Nephron (organoid): ENCODE measurements at regions not wholly inside any gene's neighbourhood (a gene's known extent, or its start where the extent isn't known, plus 50 kb on each side); places are given as distances from the start of the nearest gene placed in this dataset.
A peak's percentile ranks its signal among the peaks of the same experiment; 100 is the strongest.

ENCODE experiments used
- H3K27ac Mint-ChIP-seq, 3 experiments: 2 replicates each; pipeline ENCODE4 v1.8.0; 2020; ENCODE audit warnings: mixed read lengths in 3 of 3, mild to moderate bottlenecking in 2 of 3, moderate library complexity in 1 of 3
- H3K27me3 Mint-ChIP-seq: 2 replicates; pipeline ENCODE4 v1.8.0; 2021; ENCODE audit warnings: low read depth, mild to moderate bottlenecking, moderate library complexity, mixed read lengths
- H3K36me3 Mint-ChIP-seq: 2 replicates; pipeline ENCODE4 v1.8.0; 2020; ENCODE audit warnings: low read depth, mixed read lengths
- H3K4me1 Mint-ChIP-seq: 2 replicates; pipeline ENCODE4 v1.8.0; 2020; ENCODE audit warnings: mixed read lengths
- H3K4me3 Mint-ChIP-seq, 3 experiments: 2 replicates each; pipeline ENCODE4 v1.8.0; 2020; ENCODE audit warnings: mild to moderate bottlenecking in 3 of 3, mixed read lengths in 3 of 3, moderate library complexity in 2 of 3
- H3K9me3 Mint-ChIP-seq: 2 replicates; pipeline ENCODE4 v1.8.0; 2020; ENCODE audit warnings: mixed read lengths
- CTCF ChIP-seq, 3 experiments: fragments of 200-600 bp; sonication (generic); IDR thresholded peaks; one replicate each; pipeline ENCODE4 v1.5.0; 2021; ENCODE audit warnings: antibody characterized with exemption in 3 of 3; ENCODE audit not compliant: unreplicated experiment in 3 of 3

- H3K36me3 Mint-ChIP-seq = no peaks in the 10 kb centered on the region
- H3K4me3 Mint-ChIP-seq = no peak overlapping the region
- H3K27ac Mint-ChIP-seq = no peak overlapping the region
- H3K4me1 Mint-ChIP-seq = peaks cover 5% of the 10 kb centered on the region
- H3K9me3 Mint-ChIP-seq = no peaks in the 10 kb centered on the region
- TF ChIP-seq CTCF (IDR thresholded peaks at IDR 0.05; ENCODE audit: unreplicated experiment in 3 of 3) = no peak
- peaks cover 6% of the 10 kb centered on the region for H3K27me3 Mint-ChIP-seq
Observed at GRCh38 chr2:158021226-158021625, 80.5 kb upstream of the UPP2 start.

GRCh38 chr2:158015428-158016076, 86.1 kb upstream of the UPP2 start:
- H3K4me3 Mint-ChIP-seq = no peak overlapping the region
- no peak for TF ChIP-seq CTCF (IDR thresholded peaks at IDR 0.05; ENCODE audit: unreplicated experiment in 3 of 3)
- no peaks in the 10 kb centered on the region for H3K27me3 Mint-ChIP-seq
- peak overlapping the region in 2 of 3 experiments; percentile 12 to 89 for H3K27ac Mint-ChIP-seq
- peaks cover 22% of the 10 kb centered on the region for H3K4me1 Mint-ChIP-seq
- H3K9me3 Mint-ChIP-seq = no peaks in the 10 kb centered on the region
- no peaks in the 10 kb centered on the region for H3K36me3 Mint-ChIP-seq

GRCh38 chr2:158013891-158014290, 87.8 kb upstream of the UPP2 start:
- peaks cover 39% of the 10 kb centered on the region for H3K4me1 Mint-ChIP-seq
- no peak for TF ChIP-seq CTCF (IDR thresholded peaks at IDR 0.05; ENCODE audit: unreplicated experiment in 3 of 3)
- H3K9me3 Mint-ChIP-seq = no peaks in the 10 kb centered on the region
- H3K27ac Mint-ChIP-seq = peak overlapping the region; percentile 54 to 89 (median 82)
- no peaks in the 10 kb centered on the region for H3K27me3 Mint-ChIP-seq
- no peak overlapping the region for H3K4me3 Mint-ChIP-seq
- no peaks in the 10 kb centered on the region for H3K36me3 Mint-ChIP-seq

GRCh38 chr2:158011055-158011771, 90.5 kb upstream of the UPP2 start:
- H3K4me1 Mint-ChIP-seq = peaks cover 60% of the 10 kb centered on the region
- no peaks in the 10 kb centered on the region for H3K27me3 Mint-ChIP-seq
- no peak overlapping the region for H3K4me3 Mint-ChIP-seq
- no peaks in the 10 kb centered on the region for H3K36me3 Mint-ChIP-seq
- no peaks in the 10 kb centered on the region for H3K9me3 Mint-ChIP-seq
- no peak overlapping the region for H3K27ac Mint-ChIP-seq
- TF ChIP-seq CTCF (IDR thresholded peaks at IDR 0.05; ENCODE audit: unreplicated experiment in 3 of 3) = no peak

- no peaks in the 10 kb centered on the region for H3K9me3 Mint-ChIP-seq
- peaks cover 56% of the 10 kb centered on the region for H3K4me1 Mint-ChIP-seq
- no peaks in the 10 kb centered on the region for H3K27me3 Mint-ChIP-seq
- TF ChIP-seq CTCF (IDR thresholded peaks at IDR 0.05; ENCODE audit: unreplicated experiment in 3 of 3) = no peak
- peak overlapping the region; percentile 55 to 84 (median 69) for H3K27ac Mint-ChIP-seq
- no peaks in the 10 kb centered on the region for H3K36me3 Mint-ChIP-seq
- no peak overlapping the region for H3K4me3 Mint-ChIP-seq
Observed at GRCh38 chr2:158009399-158009798, 92.3 kb upstream of the UPP2 start.
